Mesendoderm (in vitro differentiated cells): ENCODE measurements at regions not wholly inside any gene's neighbourhood (a gene's known extent, or its start where the extent isn't known, plus 50 kb on each side); places are given as distances from the start of the nearest gene placed in this dataset.

ENCODE experiments used
- DNase-seq: peaks from one replicate; pipeline ENCODE4 v3.0.0; 2013
- H2AK5ac ChIP-seq: 2 replicates; pipeline ENCODE4 v1.6.1; 2013; ENCODE audit warnings: low read length, inconsistent platforms
- H2BK120ac ChIP-seq: 2 replicates; pipeline ENCODE4 v1.6.1; 2013; ENCODE audit warnings: low read depth, mild to moderate bottlenecking, low read length, moderate library complexity, mixed read lengths
- H2BK15ac ChIP-seq: replicated peaks from 2 replicates; pipeline ENCODE4 v1.6.1; 2013; ENCODE audit warnings: low read depth, mild to moderate bottlenecking, moderate library complexity
- H2BK5ac ChIP-seq: 2 replicates; pipeline ENCODE4 v1.6.1; 2013; ENCODE audit warnings: low read length, inconsistent platforms
- H3K18ac ChIP-seq: 2 replicates; pipeline ENCODE4 v1.6.1; 2013; ENCODE audit warnings: mild to moderate bottlenecking, low read length, mixed read lengths
- H3K23ac ChIP-seq: one replicate; pipeline ENCODE4 v1.6.1; 2013; ENCODE audit warnings: low read length
- H3K27ac ChIP-seq: 2 replicates; pipeline ENCODE4 v1.5.1; 2013; ENCODE audit warnings: low read depth, mild to moderate bottlenecking, inconsistent platforms, low read length, moderate library complexity
- H3K27me3 ChIP-seq: 2 replicates; pipeline ENCODE4 v1.6.1; 2013; ENCODE audit warnings: low read length, control low read depth, mild to moderate bottlenecking, inconsistent platforms; ENCODE audit not compliant: insufficient read depth, poor library complexity
- H3K36me3 ChIP-seq: 2 replicates; pipeline ENCODE4 v1.6.1; 2013; ENCODE audit warnings: low read length, inconsistent platforms; ENCODE audit not compliant: control insufficient read depth, insufficient read depth
- H3K4ac ChIP-seq: one replicate; pipeline ENCODE4 v1.6.1; 2013; ENCODE audit warnings: low read depth, mild to moderate bottlenecking, low read length, moderate library complexity
- H3K4me1 ChIP-seq: 2 replicates; pipeline ENCODE4 v1.6.1; 2013; ENCODE audit warnings: low read depth, low read length, inconsistent platforms; ENCODE audit not compliant: control insufficient read depth
- H3K4me2 ChIP-seq: 2 replicates; pipeline ENCODE4 v1.6.1; 2013; ENCODE audit warnings: low read length
- H3K4me3 ChIP-seq: 2 replicates; pipeline ENCODE4 v1.5.1; 2013; ENCODE audit warnings: mild to moderate bottlenecking, low read length
- H3K56ac ChIP-seq: one replicate; pipeline ENCODE4 v1.6.1; 2013; ENCODE audit warnings: low read length
- H3K79me1 ChIP-seq: 2 replicates; pipeline ENCODE4 v1.6.1; 2013; ENCODE audit warnings: low read length, inconsistent platforms
- H3K79me2 ChIP-seq: 2 replicates; pipeline ENCODE4 v1.6.1; 2013; ENCODE audit warnings: mild to moderate bottlenecking, low read length; ENCODE audit not compliant: control insufficient read depth, insufficient read depth
- H3K9ac ChIP-seq: 2 replicates; pipeline ENCODE4 v1.6.1; 2013; ENCODE audit warnings: low read length, inconsistent platforms
- H4K5ac ChIP-seq: one replicate; pipeline ENCODE4 v1.6.1; 2013; ENCODE audit warnings: low read length
- H4K8ac ChIP-seq: one replicate; pipeline ENCODE4 v1.6.1; 2013; ENCODE audit warnings: low read depth, mild to moderate bottlenecking, control low read depth, low read length, moderate library complexity
- WGBS: extraction: QIAGEN DNeasy Blood & Tissue Kit; methylation state at CpG from one replicate; pipeline ENCODE4 v1.1.7; 2013; ENCODE audit warnings: low lambda C conversion rate, missing lambda C conversion rate; ENCODE audit not compliant: insufficient coverage; ENCODE audit errors: extremely low coverage; 5-methylcytosine and 5-hydroxymethylcytosine counted together

DNA sequence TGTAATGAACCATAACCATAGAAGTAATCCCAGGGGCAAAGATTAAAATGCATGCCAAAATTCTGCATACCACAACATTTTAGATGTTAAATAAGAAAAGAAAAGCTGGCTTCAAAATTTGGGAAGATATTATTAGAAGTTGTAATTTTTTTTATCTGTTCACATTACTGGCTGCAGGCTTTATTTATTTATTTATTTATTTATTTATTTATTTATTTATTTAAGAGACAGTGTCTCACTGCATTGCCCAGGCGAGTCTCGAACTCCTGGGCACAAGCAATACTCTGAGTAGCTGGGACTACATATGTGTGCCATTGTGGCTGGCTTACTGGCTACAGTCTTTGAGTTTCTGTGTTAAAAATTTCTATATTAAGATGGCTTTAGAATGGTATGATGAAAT, 66.5 kb upstream of the PNPT1 start:
- Histone ChIP-seq H3K18ac (no peak overlapping the region), H3K27me3 (no peaks in the 10 kb centered on the region), H3K79me1 (no peaks in the 10 kb centered on the region), H3K4me1 (no peaks in the 10 kb centered on the region), H2BK15ac (no peak overlapping the region), H3K36me3 (no peaks in the 10 kb centered on the region), H3K79me2 (no peaks in the 10 kb centered on the region), H2BK5ac (no peak overlapping the region), H3K4me2 (no peak overlapping the region), H4K5ac (no peak overlapping the region), H3K23ac (no peak overlapping the region), H4K8ac (no peak overlapping the region), H3K27ac (no peak overlapping the region), H3K4me3 (no peak overlapping the region), H3K9ac (no peak overlapping the region), H3K4ac (no peak overlapping the region), H3K56ac (no peak overlapping the region), H2AK5ac (no peak overlapping the region), H2BK120ac (no peak overlapping the region)
- no CpG with 5 or more reads among the region's 2 CpGs for WGBS
- no peak for DNase-seq

DNA sequence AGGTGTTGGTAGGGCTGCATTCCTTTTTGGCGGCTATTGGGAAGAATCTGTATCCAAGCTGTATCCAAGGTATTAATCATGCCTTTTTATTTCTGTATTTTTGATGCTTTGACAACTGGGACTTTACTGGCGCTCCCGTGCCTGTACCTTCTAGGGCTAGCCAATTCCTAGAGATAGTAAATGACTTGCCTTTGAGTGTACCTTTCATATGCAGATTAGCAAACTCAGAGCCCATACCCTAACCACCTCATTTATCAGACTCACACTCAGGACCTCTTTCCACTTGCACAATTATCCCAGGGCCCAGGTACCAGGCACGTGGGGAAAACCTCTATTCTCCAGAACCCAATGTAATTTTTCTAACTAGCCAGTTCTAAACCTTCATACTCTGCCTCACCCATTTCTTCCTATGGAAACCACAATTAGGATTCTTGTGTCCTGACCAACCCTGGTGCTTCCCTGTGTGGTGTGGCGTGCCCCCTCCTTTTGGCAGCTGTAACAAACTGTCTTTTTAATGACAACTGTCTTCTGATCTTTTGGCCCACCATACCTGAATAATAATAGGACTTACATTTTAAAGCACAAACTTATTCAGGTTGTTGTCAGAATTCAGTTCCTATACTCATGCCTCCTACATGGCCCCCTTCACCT, 65.8 kb upstream of the PNPT1 start:
- Histone ChIP-seq H3K36me3 (no peaks in the 10 kb centered on the region), H3K27ac (no peak overlapping the region), H3K56ac (no peak overlapping the region), H3K23ac (no peak overlapping the region), H3K9ac (no peak overlapping the region), H4K5ac (no peak overlapping the region), H3K79me2 (no peaks in the 10 kb centered on the region), H3K4me2 (no peak overlapping the region), H3K4ac (no peak overlapping the region), H3K79me1 (no peaks in the 10 kb centered on the region), H2BK5ac (no peak overlapping the region), H2AK5ac (no peak overlapping the region), H3K18ac (no peak overlapping the region), H4K8ac (no peak overlapping the region), H3K27me3 (no peaks in the 10 kb centered on the region), H3K4me3 (no peak overlapping the region), H2BK120ac (no peak overlapping the region), H3K4me1 (no peaks in the 10 kb centered on the region), H2BK15ac (no peak overlapping the region)
- no peak for DNase-seq
- no CpG with 5 or more reads among the region's 5 CpGs for WGBS

- Histone ChIP-seq H2AK5ac (no peak overlapping the region), H3K4me3 (no peak overlapping the region), H4K8ac (no peak overlapping the region), H3K4me1 (no peaks in the 10 kb centered on the region), H3K23ac (no peak overlapping the region), H2BK5ac (no peak overlapping the region), H4K5ac (no peak overlapping the region), H3K36me3 (no peaks in the 10 kb centered on the region), H3K79me1 (no peaks in the 10 kb centered on the region), H3K4ac (no peak overlapping the region), H3K18ac (no peak overlapping the region), H3K79me2 (no peaks in the 10 kb centered on the region), H3K27me3 (no peaks in the 10 kb centered on the region), H3K56ac (no peak overlapping the region), H2BK15ac (no peak overlapping the region), H3K4me2 (no peak overlapping the region), H3K9ac (no peak overlapping the region), H2BK120ac (no peak overlapping the region), H3K27ac (no peak overlapping the region)
- no CpG with 5 or more reads among the region's 1 CpG for WGBS
- DNase-seq, result no peak
Measured at GRCh38 chr2:55751966-55752365, 58.3 kb upstream of the PNPT1 start.

DNA sequence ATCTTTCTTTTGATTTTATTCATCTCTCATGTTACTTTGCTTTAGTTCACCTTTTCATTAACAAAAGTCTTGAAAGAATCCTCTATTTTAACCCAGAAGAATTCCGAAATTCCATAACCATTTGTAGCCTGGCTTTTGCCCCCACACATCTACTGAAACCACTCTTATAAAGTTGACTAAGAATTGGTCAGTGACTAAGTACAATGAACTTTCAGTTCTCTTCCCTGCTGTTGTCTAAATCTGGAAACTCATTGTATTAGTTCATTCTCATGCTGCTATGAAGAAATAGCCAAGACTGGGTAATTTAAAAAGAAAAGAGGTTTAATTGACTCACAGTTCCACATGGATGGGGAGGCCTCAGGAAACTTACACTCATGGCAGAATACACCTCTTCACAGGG, 49.9 kb upstream of the PNPT1 start:
- Histone ChIP-seq H3K4ac (no peak overlapping the region), H2AK5ac (no peak overlapping the region), H2BK15ac (no peak overlapping the region), H3K27me3 (no peaks in the 10 kb centered on the region), H3K27ac (no peak overlapping the region), H3K18ac (no peak overlapping the region), H3K79me1 (no peaks in the 10 kb centered on the region), H3K56ac (no peak overlapping the region), H3K36me3 (no peaks in the 10 kb centered on the region), H3K79me2 (no peaks in the 10 kb centered on the region), H4K5ac (no peak overlapping the region), H3K4me2 (no peak overlapping the region), H3K23ac (no peak overlapping the region), H2BK120ac (no peak overlapping the region), H3K4me1 (no peaks in the 10 kb centered on the region), H4K8ac (no peak overlapping the region), H2BK5ac (no peak overlapping the region), H3K4me3 (no peak overlapping the region), H3K9ac (no peak overlapping the region)
- no CpG with 5 or more reads among the region's 1 CpG for WGBS
- no peak for DNase-seq
